Omental fat pad (tissue), 3 donors: ENCODE measurements at regions not wholly inside any gene's neighbourhood (a gene's known extent, or its start where the extent isn't known, plus 50 kb on each side); places are given as distances from the start of the nearest gene placed in this dataset.

Experiments used
- ATAC-seq: fragments of 150-250 bp; one replicate; pipeline ENCODE4 v1.9.1; 2016; ENCODE audit warnings: mild to moderate bottlenecking, moderate library complexity; ENCODE audit not compliant: low FRiP score
- DNase-seq: peaks from one replicate; pipeline ENCODE4 v3.0.0-alpha.2; 2019; ENCODE audit warnings: low spot score
- CTCF ChIP-seq, 3 donors: fragments of 450-650 bp; IDR thresholded peaks; one replicate each; pipeline ENCODE4 v1.5.1; 2016 to 2017; ENCODE audit warnings: antibody characterized with exemption in 3 of 3, mild to moderate bottlenecking in 3 of 3, moderate library complexity in 2 of 3

DNA sequence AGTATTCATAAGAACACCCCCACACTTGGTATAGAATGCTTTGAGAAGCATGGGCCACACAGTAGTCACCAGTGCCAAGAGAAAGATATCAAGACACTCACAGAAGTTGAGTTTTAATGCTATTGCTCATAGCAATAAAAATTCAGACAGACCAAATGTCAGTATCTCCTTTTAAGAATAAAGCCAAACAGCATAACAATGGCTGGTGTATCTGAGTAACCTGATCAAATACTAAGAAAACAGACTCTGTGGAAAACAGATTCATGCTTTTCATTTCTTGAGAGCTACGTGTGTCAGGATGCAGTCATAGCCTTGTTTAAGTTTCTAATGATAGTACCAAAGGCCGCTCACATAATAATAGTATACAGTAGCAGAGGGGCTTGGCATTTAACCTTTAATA, 778.5 kb downstream of the MECOM start:
- ATAC-seq, result no peak
- no peak for DNase-seq
- TF ChIP-seq CTCF (IDR thresholded peaks at IDR 0.05), result no peak

DNA sequence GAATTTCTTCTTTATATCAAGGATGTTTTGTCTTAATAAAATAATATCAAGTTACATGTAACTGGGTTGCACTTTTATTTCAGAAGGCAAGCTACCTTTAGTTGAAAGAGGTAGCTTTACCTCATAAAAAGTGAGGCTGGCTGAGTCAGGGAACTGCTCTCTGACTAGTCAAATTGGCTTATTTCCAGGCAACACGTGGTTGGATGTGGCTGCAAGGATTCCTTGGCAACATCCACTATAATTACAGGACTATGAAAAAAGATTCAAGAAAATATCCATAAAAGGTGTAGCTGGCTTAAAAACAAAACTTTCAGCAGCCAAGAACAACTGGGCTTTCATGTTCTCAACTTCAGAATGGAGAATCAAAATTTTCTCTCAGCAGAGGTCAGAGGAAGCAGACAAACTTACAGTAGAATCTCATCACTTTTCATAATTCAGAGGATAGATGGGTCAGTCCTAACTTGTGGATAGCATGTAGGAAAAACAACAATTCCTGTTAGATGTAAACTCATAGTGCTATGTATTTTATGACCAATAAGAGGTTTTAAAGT, 779.1 kb downstream of the MECOM start:
- DNase-seq (no peak), ATAC-seq (no peak)

GRCh38 chr3:168883145-168883544, 780.4 kb downstream of the MECOM start:
- DNase-seq (no peak), ATAC-seq (no peak)
- TF ChIP-seq CTCF (IDR thresholded peaks at IDR 0.05), result no peak

More for the DNA sequence above, 779.1 kb downstream of the MECOM start:
- TF ChIP-seq CTCF (IDR thresholded peaks at IDR 0.05), result no peak

- DNase-seq (no peak), ATAC-seq (no peak)
- TF ChIP-seq CTCF (IDR thresholded peaks at IDR 0.05), result no peak
Measured at GRCh38 chr3:168881804-168882203, 781.7 kb downstream of the MECOM start.

DNA sequence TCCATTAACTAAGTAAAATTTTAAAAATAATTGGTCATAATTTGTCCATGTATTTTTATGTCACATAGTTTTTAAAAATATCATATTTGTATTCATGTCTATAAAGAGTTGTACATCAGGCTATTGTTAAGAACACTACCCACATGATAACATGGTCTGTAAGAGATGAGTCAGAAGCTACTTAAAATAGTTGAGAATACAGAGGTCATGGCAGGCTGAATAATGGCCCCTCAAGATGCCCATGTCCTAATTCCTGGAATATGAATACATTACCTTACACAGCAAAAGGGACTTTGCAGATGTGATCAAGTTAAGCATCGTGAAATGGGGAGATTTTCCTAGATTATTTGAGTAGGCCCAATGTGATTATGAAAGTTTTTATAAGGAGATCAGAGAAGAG, 782.9 kb upstream of the GOLIM4 start:
- ATAC-seq (no peak), DNase-seq (no peak)
- TF ChIP-seq CTCF (IDR thresholded peaks at IDR 0.05), result no peak

GRCh38 chr3:168877899-168878298, 782.2 kb upstream of the GOLIM4 start:
- DNase-seq (no peak), ATAC-seq (no peak)
- no peak for TF ChIP-seq CTCF (IDR thresholded peaks at IDR 0.05)

- no peak for TF ChIP-seq CTCF (IDR thresholded peaks at IDR 0.05)
- no peak for DNase-seq
- no peak for ATAC-seq
Measured at GRCh38 chr3:168876346-168877035, 780.8 kb upstream of the GOLIM4 start.
